GM21515 (cell line): ENCODE measurements at regions not wholly inside any gene's neighbourhood (a gene's known extent, or its start where the extent isn't known, plus 50 kb on each side); places are given as distances from the start of the nearest gene placed in this dataset.

Source experiments
- ATAC-seq: cut with Tn5 transposase; IDR thresholded peaks from one replicate; pipeline ENCODE4 v1.9.1; 2021; ENCODE audit not compliant: unreplicated experiment

- no peak for ATAC-seq
Observed at GRCh38 chr20:21804802-21805201, 99.3 kb downstream of the PAX1 start.

GRCh38 chr20:21801193-21801592 lies 95.7 kb downstream of the PAX1 start:
- no peak for ATAC-seq

GRCh38 chr20:21798384-21798783 lies 92.9 kb downstream of the PAX1 start:
- ATAC-seq: no peak

DNA sequence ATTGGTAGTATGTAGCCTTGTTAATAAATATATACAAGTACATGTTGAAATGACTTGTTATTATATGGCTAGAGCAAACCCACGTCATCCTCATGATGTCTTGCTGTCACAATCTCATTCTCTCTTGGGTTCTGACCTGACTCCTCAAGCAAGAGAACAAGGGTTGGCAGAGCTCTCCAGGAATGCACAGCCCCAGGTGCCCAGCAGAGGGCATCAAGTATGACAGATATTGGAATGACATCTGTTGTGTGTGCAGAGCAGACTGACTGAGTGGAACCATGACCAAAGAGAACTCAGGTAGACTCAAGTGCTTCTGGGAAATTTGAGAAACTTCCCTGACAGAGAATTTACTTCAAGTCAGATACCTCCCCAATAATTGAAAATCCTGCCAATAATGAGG lies 90.6 kb downstream of the PAX1 start:
- no peak for ATAC-seq

DNA sequence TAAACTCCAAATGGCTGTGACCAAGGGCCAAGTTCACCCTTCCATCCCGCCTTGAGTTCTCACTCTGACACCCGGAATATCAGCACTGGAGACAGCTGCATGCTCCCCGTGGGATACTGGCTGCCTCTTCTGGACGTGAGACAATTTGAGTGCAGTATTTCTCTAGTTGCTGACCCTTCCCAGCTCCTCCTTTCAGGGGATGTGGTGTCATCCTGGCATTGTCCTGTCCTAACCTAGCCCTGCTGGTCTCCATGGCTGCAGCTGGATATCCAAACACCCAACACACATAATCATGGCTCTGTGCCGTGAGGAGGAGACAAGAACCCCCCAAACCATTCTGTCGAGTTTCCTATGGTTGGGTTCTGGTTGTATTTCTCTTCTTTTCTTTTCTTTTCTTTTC lies 82.6 kb downstream of the PAX1 start:
- no peak for ATAC-seq

DNA sequence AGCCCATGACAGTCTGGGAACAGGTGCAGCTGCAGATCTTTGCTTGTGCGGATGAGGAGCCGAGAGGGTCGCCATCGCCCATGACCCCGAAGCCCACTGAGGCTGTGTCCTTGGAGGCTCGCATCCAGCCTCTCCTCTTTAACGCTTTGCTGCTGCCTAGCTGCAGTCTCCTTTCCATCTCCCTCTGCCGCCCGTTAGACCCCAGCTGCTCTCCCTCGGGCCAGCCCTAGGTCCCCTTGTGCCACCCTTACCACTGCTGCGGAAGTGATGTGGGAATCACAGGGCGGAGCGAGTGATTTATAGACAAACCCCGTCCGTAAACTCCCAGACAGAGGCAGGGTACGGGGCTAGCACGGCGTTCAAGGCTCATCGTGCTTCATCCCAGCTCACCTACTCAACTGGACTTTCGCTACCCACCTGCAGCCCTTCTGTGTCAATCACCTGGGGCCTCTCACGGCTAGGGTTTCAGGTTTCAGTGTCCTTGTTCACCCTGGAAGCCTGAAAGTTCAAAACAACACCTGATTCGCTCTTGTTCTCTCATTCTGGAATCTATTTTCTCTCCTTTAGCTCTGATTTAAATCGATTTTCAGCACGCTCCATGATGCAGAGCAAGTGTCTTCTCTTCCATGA lies 76.1 kb downstream of the PAX1 start:
- ATAC-seq: no peak

DNA sequence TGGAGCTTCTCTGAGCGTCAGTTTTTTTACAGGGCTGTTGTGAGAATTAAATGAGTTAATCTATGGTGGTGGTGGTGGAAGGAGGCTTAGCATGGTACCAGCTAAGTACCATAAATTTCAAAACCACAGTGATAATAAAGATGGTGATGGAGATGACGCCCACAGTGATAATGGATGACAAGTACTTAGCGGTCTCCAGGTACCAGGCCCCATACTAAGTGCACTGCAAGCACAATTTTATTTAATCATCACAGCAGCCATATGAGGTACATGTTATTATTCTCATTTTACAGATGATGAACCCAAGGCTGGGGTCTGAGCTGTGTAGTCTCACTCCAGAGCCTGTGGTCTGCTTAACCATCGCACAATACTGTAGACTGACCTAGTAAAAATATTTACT lies 75.1 kb downstream of the PAX1 start:
- ATAC-seq: no peak
